COLO668 (cell line): ENCODE measurements at regions not wholly inside any gene's neighbourhood (a gene's known extent, or its start where the extent isn't known, plus 50 kb on each side); places are given as distances from the start of the nearest gene placed in this dataset.

Experiments used
- DNase-seq: peaks from one replicate; lab custom pipeline; 2025; ENCODE audit not compliant: unreplicated experiment; lab: John Stamatoyannopoulos, UW

DNA sequence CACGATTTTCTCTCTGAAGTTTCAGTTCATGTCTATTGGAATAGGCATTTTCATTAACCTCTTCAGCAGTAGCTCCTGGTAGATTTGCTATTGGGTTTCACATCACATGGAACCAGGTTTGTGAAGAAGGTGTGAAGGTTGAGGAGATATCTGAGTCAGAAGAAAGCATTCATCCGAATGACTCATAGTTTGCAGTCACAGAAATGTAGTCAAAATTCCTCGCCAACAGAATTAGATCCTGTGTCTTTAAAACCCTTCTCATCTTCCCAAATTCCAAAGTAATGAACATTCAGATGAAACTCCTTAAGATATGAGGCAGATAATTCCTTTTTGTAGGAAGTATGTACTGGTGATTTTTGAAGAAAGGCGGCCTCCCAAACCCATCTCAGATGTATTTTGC, 125.0 kb upstream of the LARGE1 start:
- no peak for DNase-seq

DNA sequence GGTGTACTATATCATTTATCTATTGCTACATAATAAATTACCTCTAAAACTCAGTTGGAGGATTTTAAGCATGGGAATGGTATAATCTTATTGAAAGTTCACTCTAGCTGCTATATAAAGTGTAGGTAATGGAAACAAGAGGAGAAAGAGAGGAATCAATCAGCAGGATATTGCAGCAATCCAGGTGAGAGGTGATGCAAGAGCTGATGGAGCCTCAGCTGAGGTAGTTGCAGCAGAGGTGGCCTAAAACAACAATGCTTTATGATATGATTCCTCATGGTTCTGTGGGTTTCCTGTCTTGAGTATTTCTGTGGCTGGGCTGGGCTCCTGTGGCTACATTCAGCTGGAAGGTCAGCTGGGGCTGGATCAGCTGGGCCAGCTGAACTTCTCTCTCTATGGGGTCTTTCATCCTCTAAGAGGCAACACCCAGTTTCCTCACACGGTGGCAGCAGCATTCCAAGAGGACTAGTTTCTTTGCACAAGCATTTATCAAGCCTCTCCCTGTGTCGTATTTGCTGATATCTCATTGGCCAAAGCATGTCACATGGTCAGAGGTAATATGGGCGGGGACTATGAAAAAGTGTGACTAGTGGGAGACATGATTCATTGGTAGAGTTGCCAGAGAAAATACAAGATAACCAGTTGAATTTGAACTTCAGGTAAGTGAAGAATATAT, 135.4 kb upstream of the LARGE1 start:
- DNase-seq, result no peak

DNA sequence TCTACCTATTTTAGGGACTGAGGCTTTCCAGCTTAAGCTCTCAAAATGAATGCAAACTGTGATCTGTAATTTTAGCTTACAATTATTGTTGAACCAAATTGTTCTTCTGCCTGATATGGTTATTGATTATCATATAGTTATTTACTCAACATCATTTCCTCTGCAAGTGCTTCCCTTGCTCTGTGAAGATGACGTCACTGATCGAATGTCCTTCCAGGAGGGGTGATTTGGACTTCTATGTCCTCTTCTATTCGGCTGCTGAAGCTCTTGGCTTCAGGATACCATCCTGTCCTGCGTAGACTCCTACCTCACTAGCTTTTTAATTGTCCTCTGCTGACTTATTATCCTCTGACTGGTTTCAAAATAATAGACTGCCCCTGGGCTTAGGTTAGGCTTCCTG, 137.4 kb upstream of the LARGE1 start:
- no peak for DNase-seq

- no peak for DNase-seq
Observed at GRCh38 chr22:34064696-34065095, 144.4 kb upstream of the LARGE1 start.

DNA sequence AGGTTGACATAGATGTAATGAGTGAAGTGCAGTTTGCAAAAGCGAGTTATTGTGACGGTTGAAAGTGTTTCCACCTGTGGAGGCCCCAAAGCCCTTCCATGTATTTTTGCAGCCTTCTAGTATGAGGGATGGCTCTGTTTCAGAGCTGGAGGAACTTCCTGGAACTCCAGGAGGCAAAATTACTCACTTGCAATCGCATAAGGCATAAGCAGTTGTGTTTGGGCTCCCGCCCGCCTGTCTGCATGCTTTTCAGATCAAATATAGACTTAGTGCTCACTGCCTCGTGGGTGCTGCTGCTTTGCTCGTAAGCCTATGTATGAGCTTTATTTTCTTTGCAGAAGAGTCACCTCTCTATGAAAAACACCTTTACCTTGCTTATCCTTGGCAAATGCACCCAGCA, 146.8 kb upstream of the LARGE1 start:
- no peak for DNase-seq

- no peak for DNase-seq
Observed at GRCh38 chr22:34068001-34068400, 147.7 kb upstream of the LARGE1 start.

DNA sequence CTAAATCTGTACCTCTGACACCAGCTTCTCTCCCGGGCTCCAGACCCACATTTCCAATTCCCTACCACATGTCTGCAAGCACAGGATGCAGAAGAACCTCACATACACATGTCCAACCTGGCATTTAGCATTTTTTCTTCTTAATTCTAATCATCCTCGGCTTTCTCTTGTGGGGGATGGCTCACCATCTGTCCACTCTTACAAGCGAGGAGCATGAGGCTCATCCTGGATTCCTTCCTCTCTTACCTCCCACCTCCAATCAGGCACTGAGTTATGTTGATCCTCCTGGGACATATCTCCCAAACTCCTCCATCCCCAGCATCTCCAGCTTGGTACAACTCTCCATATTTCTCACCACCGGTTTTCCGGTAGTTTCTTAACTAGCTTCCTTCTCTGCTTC, 149.8 kb upstream of the LARGE1 start:
- no peak for DNase-seq

DNA sequence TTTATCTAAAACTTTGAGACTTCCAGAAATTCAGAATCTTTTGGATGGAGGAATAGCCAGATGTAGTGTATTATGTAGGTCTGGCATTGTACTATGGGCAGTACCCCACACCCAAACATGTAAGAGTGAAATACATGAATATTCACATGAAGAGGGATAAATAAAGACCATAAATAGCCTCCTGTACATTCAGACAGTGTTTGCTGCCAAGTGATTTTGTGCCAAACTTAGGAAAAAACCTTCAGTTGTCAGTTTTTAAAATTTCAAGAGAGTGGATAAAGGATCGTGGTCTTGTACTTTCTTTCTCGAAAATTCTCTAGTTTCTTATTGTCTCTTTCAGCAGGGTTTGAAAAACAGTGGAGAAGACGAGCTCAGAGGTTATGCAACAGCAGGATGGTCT, 150.3 kb upstream of the LARGE1 start:
- no peak for DNase-seq

- DNase-seq, result no peak
Observed at GRCh38 chr22:34072585-34072984, 152.3 kb upstream of the LARGE1 start.

- DNase-seq, result no peak
Observed at GRCh38 chr22:34080433-34080832, 160.2 kb upstream of the LARGE1 start.

DNA sequence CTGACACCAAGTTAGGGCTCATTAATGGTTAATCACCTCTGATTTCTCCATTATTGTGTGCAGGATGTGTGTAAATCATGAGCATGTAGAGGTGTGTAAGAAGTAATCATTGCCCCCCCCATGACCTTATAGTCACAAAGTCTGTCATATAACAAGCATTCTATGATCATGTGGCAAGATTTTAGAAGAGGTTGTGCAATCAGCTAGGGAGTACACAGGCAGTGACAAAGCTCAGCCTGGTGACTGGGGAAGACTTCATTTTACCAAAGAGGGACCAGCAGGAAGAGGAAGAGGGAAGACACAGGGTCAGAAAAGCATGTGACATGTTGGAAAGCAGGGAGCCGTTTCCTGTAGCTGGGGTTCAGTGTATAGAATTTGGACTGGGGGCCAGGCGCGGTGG, 176.5 kb upstream of the LARGE1 start:
- no peak for DNase-seq

DNA sequence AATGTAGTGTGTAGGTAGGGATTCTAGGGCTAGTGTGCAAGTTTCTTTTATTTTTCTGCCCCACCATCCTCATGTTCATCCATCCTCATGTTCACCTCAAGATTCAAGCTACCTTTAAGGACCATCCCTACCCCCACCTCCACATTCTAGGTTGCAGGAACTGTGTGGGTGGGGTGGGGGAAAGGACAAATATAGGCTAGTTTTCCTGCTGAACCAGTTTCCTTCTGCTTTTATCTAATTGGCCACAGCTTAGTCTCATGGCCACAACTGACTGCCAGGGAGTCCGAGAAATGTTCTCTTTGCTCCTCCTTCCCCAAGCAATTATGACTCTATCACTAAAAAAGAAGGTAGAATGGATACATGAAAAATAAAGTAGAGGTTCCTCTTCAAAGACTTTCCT, 179.0 kb upstream of the LARGE1 start:
- no peak for DNase-seq

DNA sequence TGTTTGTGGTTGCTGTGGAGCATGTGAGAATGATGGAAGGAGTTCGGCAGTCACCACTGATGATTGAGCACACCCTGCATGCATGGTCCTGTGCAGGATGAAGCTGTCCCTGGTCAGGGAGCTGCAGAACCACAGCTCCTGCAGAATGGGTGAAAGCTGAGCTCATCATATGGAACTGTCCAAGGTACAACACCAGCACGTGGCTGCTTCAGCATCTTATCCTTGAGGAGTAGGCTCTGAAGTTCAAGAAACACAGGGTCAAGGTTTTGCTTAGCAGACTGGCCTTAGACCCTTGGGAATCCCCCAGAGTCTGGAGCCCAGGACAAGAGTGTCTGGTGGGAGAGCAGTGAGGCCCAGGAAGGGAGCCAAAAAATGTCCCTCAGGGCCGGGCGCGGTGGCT, 182.4 kb upstream of the LARGE1 start:
- no peak for DNase-seq

DNA sequence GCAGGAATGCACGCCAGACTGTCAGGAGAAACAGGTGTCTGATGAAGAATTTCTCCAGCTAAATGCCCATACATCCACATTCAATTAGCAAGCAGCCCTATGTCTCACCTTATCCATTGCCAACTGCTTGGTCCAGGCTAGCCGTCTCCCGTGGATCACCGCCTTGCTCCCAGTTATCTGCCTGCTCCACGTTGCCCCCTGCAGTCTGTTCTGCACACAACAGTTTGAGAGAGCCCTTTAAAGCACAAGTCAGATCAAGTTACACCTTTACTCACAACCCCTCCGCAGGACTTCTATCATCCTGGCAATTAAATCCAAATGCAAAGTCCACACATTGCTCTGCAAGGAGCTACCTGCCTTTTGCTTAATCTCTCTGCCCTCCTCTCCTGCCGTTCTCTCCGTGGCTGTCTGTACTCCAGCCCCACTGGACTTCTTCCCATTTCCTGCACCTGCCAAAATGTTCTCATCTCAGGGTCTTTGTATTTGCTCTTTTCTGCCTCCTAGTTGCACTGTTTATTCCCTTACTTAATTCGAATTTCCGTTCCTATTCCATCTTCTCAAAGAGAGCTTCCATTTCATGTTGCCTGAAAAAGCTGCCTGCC, 185.3 kb upstream of the LARGE1 start:
- DNase-seq, result peak; percentile 41

DNA sequence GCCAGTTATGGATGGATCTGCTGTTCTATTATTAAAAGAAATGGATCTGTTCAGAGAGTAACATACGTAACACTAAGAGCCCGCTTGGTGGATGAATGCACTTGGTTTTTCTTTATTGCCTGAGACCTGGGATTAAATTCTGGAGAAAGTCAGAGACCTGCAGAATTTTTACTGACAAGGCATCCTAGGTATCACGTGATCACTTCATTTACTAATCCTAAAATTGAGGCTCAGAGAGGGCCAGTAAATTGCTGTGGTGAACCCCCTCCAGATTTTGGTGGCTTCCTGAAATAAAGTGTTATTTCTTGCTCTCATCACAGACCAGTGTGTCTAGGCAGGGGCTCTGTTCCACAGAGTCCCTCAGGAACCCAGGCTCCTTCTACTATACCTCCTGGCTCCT, 187.9 kb upstream of the LARGE1 start:
- no peak for DNase-seq

- DNase-seq, result peak; percentile 13
Observed at GRCh38 chr22:34111210-34111824, 191.0 kb upstream of the LARGE1 start.

GRCh38 chr22:34113381-34113780, 193.1 kb upstream of the LARGE1 start:
- no peak for DNase-seq

DNA sequence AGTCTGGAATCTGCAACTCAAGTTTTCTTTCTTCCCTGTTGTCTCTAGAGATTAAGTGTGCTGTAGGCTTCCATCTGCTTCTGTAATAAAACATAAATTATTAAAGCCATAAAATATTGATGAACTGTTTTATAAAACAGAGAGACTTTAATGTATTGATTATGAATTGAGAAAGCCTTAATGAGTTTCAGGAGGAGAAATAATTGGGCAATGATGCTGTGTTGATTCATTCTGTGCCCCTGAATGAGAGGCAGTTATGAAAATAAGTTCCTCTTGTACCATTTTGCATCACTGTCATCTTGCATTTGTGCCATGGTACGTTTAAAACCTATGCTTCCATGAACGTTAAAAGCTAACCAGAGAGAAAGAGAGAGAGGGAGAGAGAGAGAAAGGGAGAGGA, 194.1 kb upstream of the LARGE1 start:
- no peak for DNase-seq

DNA sequence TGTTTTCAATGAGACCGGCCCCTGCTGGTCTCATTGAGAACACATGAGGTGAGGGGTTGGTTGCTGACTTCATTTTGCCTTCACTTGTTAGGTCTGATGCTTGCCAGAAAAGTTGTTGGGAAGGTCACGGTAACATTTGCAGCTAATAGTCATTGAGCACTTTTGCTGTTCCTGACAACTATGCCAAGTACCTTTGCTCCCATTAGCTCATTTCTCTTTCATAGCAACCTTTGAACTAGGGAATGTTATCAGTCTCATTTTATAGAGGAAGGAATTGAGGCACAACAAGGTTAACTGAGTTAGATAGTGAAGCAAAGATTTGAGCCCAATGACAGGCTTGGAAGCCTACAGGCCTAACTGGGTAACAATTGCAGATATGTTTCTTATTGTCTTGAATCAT, 195.4 kb upstream of the LARGE1 start:
- DNase-seq, result no peak

DNA sequence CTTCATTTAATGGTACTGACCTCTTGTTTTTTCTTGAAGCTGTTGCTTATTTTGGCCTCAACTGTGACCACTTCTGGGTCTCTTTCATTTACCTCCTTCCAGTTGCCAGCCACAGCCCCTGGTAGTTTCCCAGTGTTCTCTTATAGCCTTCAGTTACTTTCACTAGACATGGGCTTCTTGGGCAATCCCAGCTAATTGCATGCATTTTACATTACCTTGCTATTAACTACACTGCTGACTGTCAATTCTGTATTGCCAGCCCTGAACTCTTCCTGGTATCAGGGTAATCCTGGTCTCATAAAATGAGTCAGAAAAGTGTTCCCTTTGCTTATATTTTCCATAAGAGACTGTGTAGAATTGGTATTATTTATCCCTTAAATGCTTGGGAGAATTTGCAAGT, 195.8 kb upstream of the LARGE1 start:
- DNase-seq, result no peak

GRCh38 chr22:34122042-34122441, 201.8 kb upstream of the LARGE1 start:
- DNase-seq, result no peak

GRCh38 chr22:34129691-34130486, 209.6 kb upstream of the LARGE1 start:
- DNase-seq, result no peak
